ENCODE measurements at regions not wholly inside any gene's neighbourhood (a gene's known extent, or its start where the extent isn't known, plus 50 kb on each side); places are given as distances from the start of the nearest gene placed in this dataset.

DNA sequence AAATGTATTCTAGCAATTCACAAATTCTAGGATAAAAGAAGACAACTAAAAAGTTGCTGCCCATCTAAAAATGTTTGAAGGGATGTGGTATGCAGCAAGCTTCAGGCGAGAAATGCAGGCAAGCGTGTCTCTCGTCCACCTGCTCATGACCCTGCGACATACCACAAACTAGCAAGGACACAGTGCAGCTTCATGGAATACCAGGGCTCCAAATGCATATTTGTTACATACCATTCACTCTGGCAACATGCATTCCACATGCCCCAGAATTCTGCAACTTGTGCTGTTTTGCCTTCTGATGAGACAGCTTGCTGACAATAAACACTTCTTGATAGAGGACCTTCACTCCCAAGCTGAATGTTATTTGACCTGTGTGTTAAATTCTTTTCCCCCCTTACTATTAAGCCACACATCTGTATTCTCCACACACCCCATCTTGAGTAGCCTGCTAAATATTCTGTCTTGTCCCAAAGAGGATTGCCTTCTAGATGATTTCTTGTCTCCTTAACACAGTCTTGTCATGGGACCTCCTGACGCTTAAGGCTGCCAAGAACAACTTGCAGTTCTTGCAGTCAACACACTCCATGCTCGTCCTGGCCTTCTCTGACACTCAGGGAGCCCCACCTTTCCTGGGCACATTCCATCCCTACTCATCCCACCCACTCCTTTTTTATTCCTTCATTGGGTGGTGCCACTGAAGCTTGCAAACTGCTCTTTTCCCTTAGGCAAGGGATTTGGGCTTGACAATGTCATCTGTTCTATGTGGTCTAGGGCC lies 340.5 kb downstream of the PIK3R1 start:
- H3K9me3 ChIP-seq (ENCODE audit: control insufficient read depth, insufficient read depth, low read depth, low read length) = peaks cover 8% of the 10 kb centered on the region; the same call in 1 of the 2 replicates
- no peaks in the 10 kb centered on the region for H3K27me3 ChIP-seq (ENCODE audit: control insufficient read depth, insufficient read depth, low read length)
- no peaks in the 10 kb centered on the region for H3K36me3 ChIP-seq (ENCODE audit: control insufficient read depth, insufficient read depth, low read length)
- H3K9ac ChIP-seq (ENCODE audit: low read length) = no peak overlapping the region
- no peaks in the 10 kb centered on the region for H3K4me1 ChIP-seq (ENCODE audit: control insufficient read depth, insufficient read depth, low read length)
- H3K27ac ChIP-seq (ENCODE audit: low read depth, low read length) = no peak overlapping the region
- H3K4me3 ChIP-seq (ENCODE audit: low read depth, low read length) = no peak overlapping the region

DNA sequence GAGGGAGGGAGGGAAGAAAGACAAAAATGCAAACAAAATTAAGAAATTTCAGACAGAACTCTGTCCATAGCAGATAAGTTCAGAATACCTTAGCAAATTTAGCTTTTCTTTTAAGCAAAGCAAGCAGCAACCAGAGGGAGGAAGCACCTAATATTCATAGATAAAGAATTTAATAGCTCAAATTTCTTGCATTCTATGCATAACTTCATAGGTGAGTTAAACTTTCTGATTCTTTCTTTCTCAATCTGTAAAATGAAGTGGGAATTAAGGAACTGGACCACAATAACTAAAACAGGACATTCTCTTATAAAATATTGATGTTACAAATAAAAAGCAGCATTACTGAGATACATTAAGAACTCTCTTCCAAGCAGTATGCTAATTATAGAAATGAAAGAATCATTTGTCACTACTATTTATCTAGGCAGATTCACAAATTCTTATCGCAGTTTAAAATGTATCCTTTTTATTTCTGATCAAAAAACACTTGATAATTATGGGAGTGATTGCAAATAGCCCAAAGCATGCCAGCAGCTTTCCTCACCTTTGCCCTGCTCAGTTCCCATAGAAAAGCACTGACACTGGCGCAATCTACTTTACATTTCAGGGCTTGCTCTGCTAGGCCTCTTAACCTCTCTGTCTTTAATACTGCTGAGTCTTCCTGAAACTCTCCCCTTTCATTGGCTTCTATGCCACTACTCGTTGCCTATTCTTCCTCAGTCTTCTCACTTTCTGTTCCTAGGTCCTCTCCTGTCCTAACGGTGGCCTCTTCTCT lies 341.8 kb downstream of the PIK3R1 start:
- no peaks in the 10 kb centered on the region for H3K4me1 ChIP-seq (ENCODE audit: control insufficient read depth, insufficient read depth, low read length)
- H3K27ac ChIP-seq (ENCODE audit: low read depth, low read length) = no peak overlapping the region
- H3K9me3 ChIP-seq (ENCODE audit: control insufficient read depth, insufficient read depth, low read depth, low read length) = peaks cover 8% of the 10 kb centered on the region; the same call in 1 of the 2 replicates
- H3K36me3 ChIP-seq (ENCODE audit: control insufficient read depth, insufficient read depth, low read length) = no peaks in the 10 kb centered on the region
- H3K4me3 ChIP-seq (ENCODE audit: low read depth, low read length) = no peak overlapping the region
- no peaks in the 10 kb centered on the region for H3K27me3 ChIP-seq (ENCODE audit: control insufficient read depth, insufficient read depth, low read length)
- no peak overlapping the region for H3K9ac ChIP-seq (ENCODE audit: low read length)

DNA sequence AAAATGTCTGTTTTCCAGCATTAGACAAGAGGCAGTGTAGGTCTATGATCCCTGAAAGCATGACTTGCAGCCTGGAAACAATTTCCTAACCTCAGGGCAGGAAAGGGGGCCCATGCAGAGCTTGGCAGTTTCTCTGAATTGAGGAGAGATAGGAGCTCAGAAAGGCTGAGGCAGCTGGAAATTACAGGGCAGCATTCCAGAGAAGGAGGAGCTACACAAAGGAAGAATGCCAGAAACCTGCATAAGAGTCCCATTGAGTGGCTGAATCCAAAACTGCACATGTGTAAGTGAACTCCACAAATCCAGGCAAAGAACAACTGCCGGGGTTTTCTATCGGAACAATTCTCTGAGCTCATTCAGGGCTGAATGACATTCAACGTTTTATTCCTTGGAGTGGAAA lies 346.8 kb downstream of the PIK3R1 start:
- H3K9ac ChIP-seq (ENCODE audit: low read length) = no peak overlapping the region
- no peak overlapping the region for H3K4me3 ChIP-seq (ENCODE audit: low read depth, low read length)
- H3K27me3 ChIP-seq (ENCODE audit: control insufficient read depth, insufficient read depth, low read length) = no peaks in the 10 kb centered on the region
- no peak overlapping the region for H3K27ac ChIP-seq (ENCODE audit: low read depth, low read length)
- no peaks in the 10 kb centered on the region for H3K36me3 ChIP-seq (ENCODE audit: control insufficient read depth, insufficient read depth, low read length)
- H3K9me3 ChIP-seq (ENCODE audit: control insufficient read depth, insufficient read depth, low read depth, low read length) = peaks cover 8% of the 10 kb centered on the region; the same call in 1 of the 2 replicates
- H3K4me1 ChIP-seq (ENCODE audit: control insufficient read depth, insufficient read depth, low read length) = no peaks in the 10 kb centered on the region

DNA sequence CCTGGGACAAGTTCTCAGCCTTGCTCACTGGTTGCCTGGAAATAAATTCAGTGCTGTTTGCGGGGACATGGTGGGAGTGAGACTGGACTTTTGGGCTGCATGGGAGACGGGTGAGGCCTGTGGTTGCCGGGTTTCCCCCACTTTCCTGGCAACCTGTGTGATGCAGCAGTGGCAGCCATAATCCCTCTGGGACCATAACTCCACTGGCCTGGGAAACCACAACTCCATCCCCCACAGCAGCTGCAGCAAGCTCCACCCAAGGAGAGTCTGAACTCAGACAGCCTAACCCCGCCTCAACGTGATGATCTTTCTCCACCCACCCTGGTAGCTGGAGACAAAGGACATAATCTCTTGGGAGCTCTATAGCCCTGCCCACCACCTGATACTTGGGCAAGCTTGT lies 349.9 kb downstream of the PIK3R1 start:
- no peak overlapping the region for H3K9ac ChIP-seq (ENCODE audit: low read length)
- no peaks in the 10 kb centered on the region for H3K9me3 ChIP-seq (ENCODE audit: control insufficient read depth, insufficient read depth, low read depth, low read length)
- no peaks in the 10 kb centered on the region for H3K36me3 ChIP-seq (ENCODE audit: control insufficient read depth, insufficient read depth, low read length)
- H3K27me3 ChIP-seq (ENCODE audit: control insufficient read depth, insufficient read depth, low read length) = no peaks in the 10 kb centered on the region
- no peaks in the 10 kb centered on the region for H3K4me1 ChIP-seq (ENCODE audit: control insufficient read depth, insufficient read depth, low read length)
- no peak overlapping the region for H3K27ac ChIP-seq (ENCODE audit: low read depth, low read length)
- H3K4me3 ChIP-seq (ENCODE audit: low read depth, low read length) = no peak overlapping the region

DNA sequence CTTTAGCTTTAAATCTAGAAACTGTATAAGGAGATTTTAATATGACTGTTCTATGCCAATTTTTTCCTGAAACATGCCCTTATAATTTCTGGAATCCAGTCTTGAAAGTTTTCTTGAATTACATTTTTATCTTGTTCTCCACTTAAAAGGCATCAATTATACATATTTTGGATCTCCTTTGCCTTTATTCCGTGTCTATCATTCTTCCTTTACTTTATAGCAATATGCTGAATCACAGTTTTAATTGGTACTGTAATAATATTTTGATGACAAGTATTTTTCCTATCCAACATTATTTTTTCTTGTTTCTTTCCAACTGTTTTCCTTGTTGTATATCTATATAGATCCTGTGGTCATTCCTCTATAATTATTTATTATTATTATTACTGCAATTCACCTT lies 361.2 kb downstream of the PIK3R1 start:
- no peak overlapping the region for H3K4me3 ChIP-seq (ENCODE audit: low read depth, low read length)
- no peaks in the 10 kb centered on the region for H3K4me1 ChIP-seq (ENCODE audit: control insufficient read depth, insufficient read depth, low read length)
- H3K9ac ChIP-seq (ENCODE audit: low read length) = no peak overlapping the region
- no peaks in the 10 kb centered on the region for H3K36me3 ChIP-seq (ENCODE audit: control insufficient read depth, insufficient read depth, low read length)
- no peaks in the 10 kb centered on the region for H3K27me3 ChIP-seq (ENCODE audit: control insufficient read depth, insufficient read depth, low read length)
- H3K9me3 ChIP-seq (ENCODE audit: control insufficient read depth, insufficient read depth, low read depth, low read length) = peaks cover 12% of the 10 kb centered on the region; the same call in 1 of the 2 replicates
- H3K27ac ChIP-seq (ENCODE audit: low read depth, low read length) = no peak overlapping the region

DNA sequence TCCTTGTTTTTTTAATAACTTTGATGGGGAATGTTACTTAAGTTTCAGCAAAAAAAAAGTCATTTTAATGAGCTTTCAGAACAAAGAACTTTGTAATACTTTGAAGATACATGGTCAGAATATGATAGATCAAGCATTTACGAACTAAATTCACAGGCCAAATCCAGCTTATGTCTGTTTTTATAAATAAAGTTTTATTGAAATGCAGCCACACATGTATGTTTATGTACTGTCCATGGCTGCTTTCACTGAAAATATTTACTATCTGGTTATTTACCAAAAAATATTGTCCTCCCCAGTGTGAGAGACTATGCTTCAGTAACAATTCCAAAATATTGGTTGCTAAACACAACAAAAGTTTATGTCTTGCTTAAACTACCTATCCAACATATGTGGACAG lies 366.7 kb downstream of the PIK3R1 start:
- Histone ChIP-seq H3K9ac (ENCODE audit: low read length) (no peak overlapping the region), H3K36me3 (ENCODE audit: control insufficient read depth, insufficient read depth, low read length) (no peaks in the 10 kb centered on the region), H3K4me1 (ENCODE audit: control insufficient read depth, insufficient read depth, low read length) (no peaks in the 10 kb centered on the region)

DNA sequence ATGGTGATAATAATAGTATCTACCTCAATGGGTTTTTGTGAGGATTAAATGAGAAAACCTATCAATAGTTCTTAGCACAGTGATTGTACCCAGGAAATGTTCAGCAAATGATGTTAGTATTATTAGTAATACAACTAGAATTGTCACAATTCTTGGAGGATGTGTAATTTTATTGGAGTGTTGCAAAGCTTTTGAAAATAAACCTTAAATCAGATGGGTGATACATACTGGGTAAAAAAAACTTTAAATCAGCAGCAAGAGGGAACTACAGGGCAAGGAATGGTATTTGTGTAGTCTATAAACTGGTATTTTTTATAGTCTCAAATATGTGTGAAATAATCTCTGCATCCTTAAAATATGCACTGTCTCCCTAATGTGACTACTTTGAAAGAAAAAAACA lies 371.6 kb downstream of the PIK3R1 start:
- Histone ChIP-seq H3K4me3 (ENCODE audit: low read depth, low read length) (no peak overlapping the region), H3K4me1 (ENCODE audit: control insufficient read depth, insufficient read depth, low read length) (no peaks in the 10 kb centered on the region), H3K27me3 (ENCODE audit: control insufficient read depth, insufficient read depth, low read length) (no peaks in the 10 kb centered on the region), H3K27ac (ENCODE audit: low read depth, low read length) (no peak overlapping the region), H3K9me3 (ENCODE audit: control insufficient read depth, insufficient read depth, low read depth, low read length) (no peaks in the 10 kb centered on the region), H3K36me3 (ENCODE audit: control insufficient read depth, insufficient read depth, low read length) (no peaks in the 10 kb centered on the region), H3K9ac (ENCODE audit: low read length) (no peak overlapping the region)

More for the DNA sequence above, 366.7 kb downstream of the PIK3R1 start:
- Histone ChIP-seq H3K4me3 (ENCODE audit: low read depth, low read length) (no peak overlapping the region), H3K9me3 (ENCODE audit: control insufficient read depth, insufficient read depth, low read depth, low read length) (peaks cover 3% of the 10 kb centered on the region; the same call in 1 of the 2 replicates), H3K27me3 (ENCODE audit: control insufficient read depth, insufficient read depth, low read length) (no peaks in the 10 kb centered on the region), H3K27ac (ENCODE audit: low read depth, low read length) (no peak overlapping the region)

DNA sequence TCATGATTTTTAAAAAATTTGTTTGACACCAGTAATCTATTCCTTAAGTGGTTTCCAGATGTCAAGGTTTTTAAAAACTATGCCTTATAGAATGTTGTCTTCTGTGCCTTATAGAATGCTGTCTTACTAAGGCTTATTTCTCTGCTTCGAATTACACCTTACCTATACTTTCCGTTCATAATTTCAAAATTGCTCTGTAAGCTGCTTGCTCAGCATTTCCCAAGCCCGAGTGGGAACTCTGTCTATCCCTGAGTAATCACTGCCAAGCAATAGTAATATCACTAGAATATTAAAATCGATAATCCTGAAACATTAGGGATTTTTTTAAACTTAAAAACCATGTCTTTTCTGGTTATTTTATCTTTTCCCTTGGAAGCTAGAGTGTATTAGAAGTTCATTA lies 376.3 kb downstream of the PIK3R1 start:
- H3K27me3 ChIP-seq (ENCODE audit: control insufficient read depth, insufficient read depth, low read length) = no peaks in the 10 kb centered on the region
- peaks cover 12% of the 10 kb centered on the region for H3K9me3 ChIP-seq (ENCODE audit: control insufficient read depth, insufficient read depth, low read depth, low read length)
- H3K36me3 ChIP-seq (ENCODE audit: control insufficient read depth, insufficient read depth, low read length) = no peaks in the 10 kb centered on the region
- H3K4me1 ChIP-seq (ENCODE audit: control insufficient read depth, insufficient read depth, low read length) = no peaks in the 10 kb centered on the region
- H3K4me3 ChIP-seq (ENCODE audit: low read depth, low read length) = no peak overlapping the region
- H3K9ac ChIP-seq (ENCODE audit: low read length) = no peak overlapping the region
- H3K27ac ChIP-seq (ENCODE audit: low read depth, low read length) = no peak overlapping the region

DNA sequence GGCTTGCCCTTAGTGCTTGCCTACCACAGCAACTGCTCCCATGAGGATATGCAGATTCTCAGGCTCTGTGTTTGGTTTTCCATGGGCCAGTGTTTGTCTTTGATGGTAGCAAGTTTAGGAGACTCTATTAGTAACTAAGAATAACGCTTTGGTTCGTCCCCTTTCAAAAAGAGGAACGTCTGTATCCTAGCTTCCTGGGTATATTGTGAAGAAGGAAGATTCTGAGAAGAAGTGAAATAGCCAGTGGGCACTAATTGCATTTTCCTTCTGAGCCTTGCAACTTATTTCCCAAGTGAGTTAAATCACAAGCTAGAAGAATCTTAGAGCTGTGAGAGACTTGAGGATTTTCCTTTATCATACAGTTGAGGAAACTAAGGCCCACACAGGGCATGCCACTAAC lies 376.8 kb downstream of the PIK3R1 start:
- no peak overlapping the region for H3K9ac ChIP-seq (ENCODE audit: low read length)
- peaks cover 12% of the 10 kb centered on the region for H3K9me3 ChIP-seq (ENCODE audit: control insufficient read depth, insufficient read depth, low read depth, low read length)
- no peaks in the 10 kb centered on the region for H3K36me3 ChIP-seq (ENCODE audit: control insufficient read depth, insufficient read depth, low read length)
- H3K4me3 ChIP-seq (ENCODE audit: low read depth, low read length) = no peak overlapping the region
- no peaks in the 10 kb centered on the region for H3K4me1 ChIP-seq (ENCODE audit: control insufficient read depth, insufficient read depth, low read length)
- no peaks in the 10 kb centered on the region for H3K27me3 ChIP-seq (ENCODE audit: control insufficient read depth, insufficient read depth, low read length)
- no peak overlapping the region for H3K27ac ChIP-seq (ENCODE audit: low read depth, low read length)

DNA sequence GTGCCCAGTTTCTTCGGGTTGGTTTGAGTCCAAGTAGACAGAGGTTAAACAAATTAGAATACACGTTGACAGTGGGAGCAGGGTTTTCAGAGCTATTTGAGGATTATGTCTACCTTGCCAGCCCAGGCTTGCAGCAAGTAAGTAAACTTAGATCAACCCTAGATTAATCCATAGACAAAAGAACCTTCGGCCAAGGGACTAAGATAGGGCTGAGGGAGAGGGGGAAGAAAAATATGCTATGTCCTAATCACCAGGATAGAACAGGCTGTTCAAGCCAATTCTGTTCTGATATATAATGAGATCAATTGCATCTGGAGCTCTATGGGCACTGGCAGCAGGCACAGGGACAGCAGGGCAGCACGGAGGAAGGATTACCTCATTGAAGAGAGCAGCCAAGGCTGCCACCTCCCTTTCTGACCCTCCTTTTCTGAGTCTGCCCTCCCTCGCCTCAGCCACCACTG lies 377.7 kb downstream of the PIK3R1 start:
- H3K4me3 ChIP-seq (ENCODE audit: low read depth, low read length) = no peak overlapping the region
- no peak overlapping the region for H3K9ac ChIP-seq (ENCODE audit: low read length)
- no peaks in the 10 kb centered on the region for H3K36me3 ChIP-seq (ENCODE audit: control insufficient read depth, insufficient read depth, low read length)
- H3K4me1 ChIP-seq (ENCODE audit: control insufficient read depth, insufficient read depth, low read length) = no peaks in the 10 kb centered on the region
- H3K27me3 ChIP-seq (ENCODE audit: control insufficient read depth, insufficient read depth, low read length) = no peaks in the 10 kb centered on the region
- H3K9me3 ChIP-seq (ENCODE audit: control insufficient read depth, insufficient read depth, low read depth, low read length) = peaks cover 12% of the 10 kb centered on the region
- H3K27ac ChIP-seq (ENCODE audit: low read depth, low read length) = no peak overlapping the region

DNA sequence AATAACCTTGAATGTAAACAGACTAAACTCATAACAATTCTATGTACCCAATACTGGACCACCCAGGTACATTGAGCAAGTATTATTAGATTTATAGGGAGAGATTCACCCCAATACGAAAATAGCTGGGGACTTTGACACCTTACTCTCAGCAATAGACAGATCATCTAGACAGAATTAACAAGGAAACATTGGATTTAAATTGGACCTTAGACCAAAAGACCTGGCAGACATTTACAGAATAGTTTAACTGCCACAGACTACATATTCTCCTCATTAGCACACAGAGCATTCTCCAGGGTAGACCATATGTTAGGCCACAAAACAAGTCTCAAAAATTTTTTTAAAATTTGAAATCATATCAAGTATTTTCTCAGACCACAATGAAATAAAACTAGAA lies 397.4 kb downstream of the PIK3R1 start:
- no peak overlapping the region for H3K4me3 ChIP-seq (ENCODE audit: low read depth, low read length)
- H3K36me3 ChIP-seq (ENCODE audit: control insufficient read depth, insufficient read depth, low read length) = no peaks in the 10 kb centered on the region
- no peaks in the 10 kb centered on the region for H3K4me1 ChIP-seq (ENCODE audit: control insufficient read depth, insufficient read depth, low read length)
- H3K9ac ChIP-seq (ENCODE audit: low read length) = no peak overlapping the region
- no peak overlapping the region for H3K27ac ChIP-seq (ENCODE audit: low read depth, low read length)
- H3K27me3 ChIP-seq (ENCODE audit: control insufficient read depth, insufficient read depth, low read length) = no peaks in the 10 kb centered on the region
- H3K9me3 ChIP-seq (ENCODE audit: control insufficient read depth, insufficient read depth, low read depth, low read length) = peaks cover 5% of the 10 kb centered on the region; the same call in 1 of the 2 replicates
